G401.6 (cell line): ENCODE measurements at regions not wholly inside any gene's neighbourhood (a gene's known extent, or its start where the extent isn't known, plus 50 kb on each side); places are given as distances from the start of the nearest gene placed in this dataset.

Source experiments
- FAIRE-seq: peaks from 2 replicates; lab custom pipeline; 2012; peaks lifted over from hg19 to GRCh38; lab: Jason Lieb, UNC

- no peak for FAIRE-seq
Observed at GRCh38 chr1:2934156-2934540, 87.1 kb upstream of the ACTRT2 start.

- FAIRE-seq, result no peak
Observed at GRCh38 chr1:2934642-2935081, 86.6 kb upstream of the ACTRT2 start.

- FAIRE-seq, result no peak
Observed at GRCh38 chr1:2935184-2935583, 86.1 kb upstream of the ACTRT2 start.

GRCh38 chr1:2935751-2936390 lies 85.4 kb upstream of the ACTRT2 start:
- FAIRE-seq, result no peak

GRCh38 chr1:2936559-2937515 lies 84.4 kb upstream of the ACTRT2 start:
- FAIRE-seq, result no peak

GRCh38 chr1:2937805-2938204 lies 83.5 kb upstream of the ACTRT2 start:
- no peak for FAIRE-seq

- FAIRE-seq, result no peak
Observed at GRCh38 chr1:2939041-2939552, 82.2 kb upstream of the ACTRT2 start.

GRCh38 chr1:2940178-2940577 lies 81.1 kb upstream of the ACTRT2 start:
- FAIRE-seq, result no peak

- FAIRE-seq, result no peak
Observed at GRCh38 chr1:2941040-2941439, 80.2 kb upstream of the ACTRT2 start.

- no peak for FAIRE-seq
Observed at GRCh38 chr1:2941907-2942306, 79.4 kb upstream of the ACTRT2 start.

GRCh38 chr1:2942410-2942809 lies 78.9 kb upstream of the ACTRT2 start:
- no peak for FAIRE-seq

- FAIRE-seq, result no peak
Observed at GRCh38 chr1:2943686-2944260, 77.5 kb upstream of the ACTRT2 start.

GRCh38 chr1:2944705-2945104 lies 76.6 kb upstream of the ACTRT2 start:
- FAIRE-seq, result no peak

- no peak for FAIRE-seq
Observed at GRCh38 chr1:2945821-2946231, 75.4 kb upstream of the ACTRT2 start.

GRCh38 chr1:2946291-2946690 lies 75.0 kb upstream of the ACTRT2 start:
- no peak for FAIRE-seq

- no peak for FAIRE-seq
Observed at GRCh38 chr1:2946999-2947690, 74.1 kb upstream of the ACTRT2 start.

- FAIRE-seq, result no peak
Observed at GRCh38 chr1:2948001-2948750, 73.1 kb upstream of the ACTRT2 start.

- FAIRE-seq, result no peak
Observed at GRCh38 chr1:2948751-2949680, 72.3 kb upstream of the ACTRT2 start.

GRCh38 chr1:2949966-2950925 lies 71.0 kb upstream of the ACTRT2 start:
- no peak for FAIRE-seq
